WI38 (cell line): ENCODE measurements at regions not wholly inside any gene's neighbourhood (a gene's known extent, or its start where the extent isn't known, plus 50 kb on each side); places are given as distances from the start of the nearest gene placed in this dataset.

Experiments used
- H3K4me3 ChIP-seq: 2 replicates; pipeline ENCODE4 v1.5.1; 2011; ENCODE audit warnings: low read depth, mild to moderate bottlenecking, control low read depth, low read length
- CTCF ChIP-seq: IDR thresholded peaks from 2 replicates; pipeline ENCODE4 v1.5.1; 2012; ENCODE audit warnings: low read depth, mild to moderate bottlenecking, control low read depth, low read length

DNA sequence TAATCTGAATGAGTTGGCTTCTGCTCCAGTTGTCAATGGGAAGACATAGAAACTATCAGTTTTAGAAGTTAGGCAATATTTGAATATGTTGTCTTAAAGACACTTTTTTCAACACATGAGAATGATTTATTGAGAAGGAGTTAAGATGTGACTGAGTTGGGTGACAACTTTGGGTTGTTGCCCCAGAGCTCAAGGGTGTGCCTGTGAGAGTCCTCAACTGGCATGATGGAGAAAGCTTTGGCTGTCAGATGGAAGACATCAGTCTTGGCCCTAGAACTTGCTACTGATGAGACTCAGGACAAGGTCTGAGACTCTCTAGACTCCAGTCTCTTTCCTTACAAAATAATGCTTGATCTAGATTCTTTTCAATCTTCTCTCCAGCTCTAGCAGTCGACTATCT lies 69.0 kb upstream of the CTAGE1 start:
- TF ChIP-seq CTCF, result no peak
- H3K4me3 ChIP-seq, result no peak overlapping the region

- no peak for TF ChIP-seq CTCF
- no peak overlapping the region for H3K4me3 ChIP-seq
Measured at GRCh38 chr18:22488554-22488953, 70.8 kb upstream of the CTAGE1 start.

GRCh38 chr18:22489704-22490103 lies 72.0 kb upstream of the CTAGE1 start:
- H3K4me3 ChIP-seq, result no peak overlapping the region
- TF ChIP-seq CTCF, result no peak

GRCh38 chr18:22490429-22490846 lies 72.7 kb upstream of the CTAGE1 start:
- H3K4me3 ChIP-seq, result no peak overlapping the region
- no peak for TF ChIP-seq CTCF

GRCh38 chr18:22493255-22493654 lies 75.5 kb upstream of the CTAGE1 start:
- H3K4me3 ChIP-seq, result no peak overlapping the region
- no peak for TF ChIP-seq CTCF

GRCh38 chr18:22493940-22494339 lies 76.2 kb upstream of the CTAGE1 start:
- TF ChIP-seq CTCF, result no peak
- H3K4me3 ChIP-seq, result no peak overlapping the region

GRCh38 chr18:22494771-22495170 lies 77.1 kb upstream of the CTAGE1 start:
- no peak for TF ChIP-seq CTCF

More at GRCh38 chr18:22494771-22495170, 77.1 kb upstream of the CTAGE1 start:
- H3K4me3 ChIP-seq, result no peak overlapping the region
